HL-60 (cell line): ENCODE measurements at regions not wholly inside any gene's neighbourhood (a gene's known extent, or its start where the extent isn't known, plus 50 kb on each side); places are given as distances from the start of the nearest gene placed in this dataset.

Experiments
- GABPA ChIP-seq: IDR thresholded peaks from 2 replicates; pipeline ENCODE4 v1.6.1; 2012; ENCODE audit warnings: low read depth
- TF ChIP-seq, protein P1 (sequence below): IDR thresholded peaks from 2 replicates; pipeline ENCODE4 v1.6.1; 2012; ENCODE audit warnings: low read depth; ENCODE audit not compliant: insufficient replicate concordance
- TF ChIP-seq, protein P2 (sequence below): IDR thresholded peaks from one replicate; pipeline ENCODE4 v1.5.1; 2011; ENCODE audit warnings: low read length, control low read depth, inconsistent platforms; ENCODE audit not compliant: insufficient read depth

DNA sequence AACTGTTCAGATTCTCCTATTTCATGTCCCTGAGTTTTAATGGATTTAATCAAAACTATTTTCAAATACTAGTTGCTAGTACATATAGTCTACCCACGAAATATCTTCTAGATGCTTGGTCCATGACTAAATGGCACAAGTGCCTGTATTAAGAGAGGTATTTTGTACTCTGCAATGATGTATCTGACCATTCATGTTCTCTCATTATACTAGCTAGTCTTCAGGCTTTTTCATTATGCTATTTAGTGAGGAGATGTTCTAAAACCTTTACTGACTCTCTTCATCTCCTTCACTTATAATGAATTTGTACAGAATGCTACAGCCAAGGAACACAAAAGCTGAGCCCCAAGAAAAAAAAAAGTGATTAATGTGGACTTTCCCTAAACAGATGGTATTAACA lies 222.5 kb downstream of the AHR start:
- TF ChIP-seq, protein P1, sequence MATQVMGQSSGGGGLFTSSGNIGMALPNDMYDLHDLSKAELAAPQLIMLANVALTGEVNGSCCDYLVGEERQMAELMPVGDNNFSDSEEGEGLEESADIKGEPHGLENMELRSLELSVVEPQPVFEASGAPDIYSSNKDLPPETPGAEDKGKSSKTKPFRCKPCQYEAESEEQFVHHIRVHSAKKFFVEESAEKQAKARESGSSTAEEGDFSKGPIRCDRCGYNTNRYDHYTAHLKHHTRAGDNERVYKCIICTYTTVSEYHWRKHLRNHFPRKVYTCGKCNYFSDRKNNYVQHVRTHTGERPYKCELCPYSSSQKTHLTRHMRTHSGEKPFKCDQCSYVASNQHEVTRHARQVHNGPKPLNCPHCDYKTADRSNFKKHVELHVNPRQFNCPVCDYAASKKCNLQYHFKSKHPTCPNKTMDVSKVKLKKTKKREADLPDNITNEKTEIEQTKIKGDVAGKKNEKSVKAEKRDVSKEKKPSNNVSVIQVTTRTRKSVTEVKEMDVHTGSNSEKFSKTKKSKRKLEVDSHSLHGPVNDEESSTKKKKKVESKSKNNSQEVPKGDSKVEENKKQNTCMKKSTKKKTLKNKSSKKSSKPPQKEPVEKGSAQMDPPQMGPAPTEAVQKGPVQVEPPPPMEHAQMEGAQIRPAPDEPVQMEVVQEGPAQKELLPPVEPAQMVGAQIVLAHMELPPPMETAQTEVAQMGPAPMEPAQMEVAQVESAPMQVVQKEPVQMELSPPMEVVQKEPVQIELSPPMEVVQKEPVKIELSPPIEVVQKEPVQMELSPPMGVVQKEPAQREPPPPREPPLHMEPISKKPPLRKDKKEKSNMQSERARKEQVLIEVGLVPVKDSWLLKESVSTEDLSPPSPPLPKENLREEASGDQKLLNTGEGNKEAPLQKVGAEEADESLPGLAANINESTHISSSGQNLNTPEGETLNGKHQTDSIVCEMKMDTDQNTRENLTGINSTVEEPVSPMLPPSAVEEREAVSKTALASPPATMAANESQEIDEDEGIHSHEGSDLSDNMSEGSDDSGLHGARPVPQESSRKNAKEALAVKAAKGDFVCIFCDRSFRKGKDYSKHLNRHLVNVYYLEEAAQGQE = no peak
- TF ChIP-seq, protein P2, sequence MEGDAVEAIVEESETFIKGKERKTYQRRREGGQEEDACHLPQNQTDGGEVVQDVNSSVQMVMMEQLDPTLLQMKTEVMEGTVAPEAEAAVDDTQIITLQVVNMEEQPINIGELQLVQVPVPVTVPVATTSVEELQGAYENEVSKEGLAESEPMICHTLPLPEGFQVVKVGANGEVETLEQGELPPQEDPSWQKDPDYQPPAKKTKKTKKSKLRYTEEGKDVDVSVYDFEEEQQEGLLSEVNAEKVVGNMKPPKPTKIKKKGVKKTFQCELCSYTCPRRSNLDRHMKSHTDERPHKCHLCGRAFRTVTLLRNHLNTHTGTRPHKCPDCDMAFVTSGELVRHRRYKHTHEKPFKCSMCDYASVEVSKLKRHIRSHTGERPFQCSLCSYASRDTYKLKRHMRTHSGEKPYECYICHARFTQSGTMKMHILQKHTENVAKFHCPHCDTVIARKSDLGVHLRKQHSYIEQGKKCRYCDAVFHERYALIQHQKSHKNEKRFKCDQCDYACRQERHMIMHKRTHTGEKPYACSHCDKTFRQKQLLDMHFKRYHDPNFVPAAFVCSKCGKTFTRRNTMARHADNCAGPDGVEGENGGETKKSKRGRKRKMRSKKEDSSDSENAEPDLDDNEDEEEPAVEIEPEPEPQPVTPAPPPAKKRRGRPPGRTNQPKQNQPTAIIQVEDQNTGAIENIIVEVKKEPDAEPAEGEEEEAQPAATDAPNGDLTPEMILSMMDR = no peak
- TF ChIP-seq GABPA = no peak
